B cell (primary cell): ENCODE measurements at regions not wholly inside any gene's neighbourhood (a gene's known extent, or its start where the extent isn't known, plus 50 kb on each side); places are given as distances from the start of the nearest gene placed in this dataset.

ENCODE experiments used
- ATAC-seq: fragments of 200-7000 bp; cut with Tn5 transposase; one replicate; pipeline ENCODE4 v1.10.0; 2021; ENCODE audit warnings: low read depth, mild to moderate bottlenecking, moderate number of reproducible peaks, moderate library complexity
- CTCF ChIA-PET: fragments of 350-600 bp; sonication (Branson Sonifier 250); formaldehyde crosslinking; loops from one replicate; lab custom pipeline; 2021; ENCODE audit warnings: antibody characterized with exemption, inconsistent platforms; lab: Charles Lee
- POLR2A ChIA-PET: fragments of 350-600 bp; sonication (Branson Sonifier 250); formaldehyde crosslinking; loops from one replicate; lab custom pipeline; 2021; ENCODE audit warnings: antibody characterized with exemption; lab: Charles Lee
- DNase-seq: peaks from one replicate; pipeline ENCODE4 v3.0.0; 2013
- H2AFZ ChIP-seq: 2 replicates; pipeline ENCODE4 v1.6.1; 2012; ENCODE audit warnings: mild to moderate bottlenecking, low read depth, low read length; ENCODE audit not compliant: insufficient read depth, poor library complexity, severe bottlenecking
- H3K27ac ChIP-seq, 2 donors: 1 replicate in 1 of 2; 2 replicates in 1 of 2; pipeline ENCODE4 v1.5.1; 2012 to 2013; ENCODE audit warnings: low read length in 2 of 2, mild to moderate bottlenecking in 2 of 2, moderate library complexity in 1 of 2
- H3K27me3 ChIP-seq, 4 experiments: fragments of 200-600 bp in 1 of 4; sonication (generic) in 1 of 4; replicated peaks in 1 of 4; 1 replicate in 2 of 4; 2 replicates in 2 of 4; pipeline versions ENCODE4 v1.6.1 to v1.7.0; 2013 to 2016; ENCODE audit warnings: low read length in 3 of 4, mild to moderate bottlenecking in 2 of 4, mixed read lengths in 1 of 4, moderate library complexity in 1 of 4; ENCODE audit not compliant: insufficient read depth in 4 of 4, control insufficient read depth in 3 of 4; ENCODE audit errors: control extremely low read depth in 1 of 4
- H3K36me3 ChIP-seq, 2 experiments: replicated peaks in 1 of 2; 1 replicate in 1 of 2; 2 replicates in 1 of 2; pipeline versions ENCODE4 v1.6.1 to v1.7.1; 2013; ENCODE audit warnings: low read length in 1 of 2; ENCODE audit not compliant: insufficient read depth in 2 of 2, control insufficient read depth in 1 of 2; ENCODE audit errors: control extremely low read depth in 1 of 2, extremely low read depth in 1 of 2
- H3K4me1 ChIP-seq, 2 donors: fragments of 200-600 bp in 1 of 2; sonication (generic) in 1 of 2; 1 replicate in 1 of 2; 2 replicates in 1 of 2; pipeline versions ENCODE4 v1.5.1 to v1.6.1; 2013 to 2017; ENCODE audit warnings: low read length in 2 of 2; ENCODE audit not compliant: control insufficient read depth in 2 of 2, insufficient read depth in 2 of 2
- H3K4me2 ChIP-seq: replicated peaks from 2 replicates; pipeline ENCODE3; 2012; ENCODE audit warnings: mild to moderate bottlenecking, low read depth, low read length; ENCODE audit not compliant: poor library complexity, severe bottlenecking
- H3K4me3 ChIP-seq, 5 experiments: fragments of 200-600 bp in 1 of 5; sonication (generic) in 1 of 5; 1 replicate in 3 of 5; 2 replicates in 2 of 5; pipeline versions ENCODE4 v1.5.1 to v1.7.0; 2011 to 2016; ENCODE audit warnings: low read length in 4 of 5, mild to moderate bottlenecking in 4 of 5, low read depth in 2 of 5, control low read depth in 1 of 5, moderate library complexity in 1 of 5; ENCODE audit not compliant: insufficient read depth in 1 of 5; ENCODE audit errors: control extremely low read depth in 1 of 5, extremely low read depth in 1 of 5
- H3K79me2 ChIP-seq: fragments of 200-600 bp; sonication (generic); one replicate; pipeline ENCODE4 v1.6.0; 2016; ENCODE audit warnings: low read length; ENCODE audit not compliant: control insufficient read depth, insufficient read depth
- H3K9ac ChIP-seq: fragments of 200-600 bp; sonication (generic); 2 replicates; pipeline ENCODE4 v1.6.1; 2017; ENCODE audit warnings: mild to moderate bottlenecking, low read length, moderate library complexity
- H3K9me3 ChIP-seq, 3 donors: one replicate each; pipeline versions ENCODE4 v1.6.1 to v1.7.1; 2013; ENCODE audit warnings: low read length in 2 of 3; ENCODE audit not compliant: control insufficient read depth in 2 of 3, insufficient read depth in 1 of 3; ENCODE audit errors: control extremely low read depth in 1 of 3
- H4K20me1 ChIP-seq: 2 replicates; pipeline ENCODE4 v1.6.0; 2012; ENCODE audit warnings: mild to moderate bottlenecking, low read length; ENCODE audit not compliant: insufficient read depth, control insufficient read depth, poor library complexity, severe bottlenecking
- H3K27ac Mint-ChIP-seq: one replicate; pipeline ENCODE4 v1.8.0; 2021; ENCODE audit warnings: mixed read lengths
- H3K27me3 Mint-ChIP-seq: one replicate; pipeline ENCODE4 v1.8.0; 2021; ENCODE audit warnings: mixed read lengths
- H3K4me1 Mint-ChIP-seq: one replicate; pipeline ENCODE4 v1.8.0; 2021; ENCODE audit warnings: mixed read lengths
- H3K4me3 Mint-ChIP-seq: one replicate; pipeline ENCODE4 v1.8.0; 2021; ENCODE audit warnings: mixed read lengths
- H3K9me3 Mint-ChIP-seq: one replicate; pipeline ENCODE4 v1.8.0; 2022; ENCODE audit warnings: mixed read lengths; ENCODE audit not compliant: insufficient read depth
- CTCF ChIP-seq: fragments of 200-600 bp; IDR thresholded peaks from one replicate; pipeline ENCODE4 v1.8.0; 2022; ENCODE audit warnings: antibody characterized with exemption, mild to moderate bottlenecking
- EZH2 ChIP-seq: IDR thresholded peaks from 2 replicates; pipeline ENCODE4 v1.6.1; 2012; ENCODE audit warnings: borderline replicate concordance, low read depth, mild to moderate bottlenecking, moderate library complexity, low read length; ENCODE audit not compliant: insufficient read depth, poor library complexity, severe bottlenecking
- WGBS: methylation state at CpG from one replicate; pipeline ENCODE4 v1.1.5; 2013; ENCODE audit warnings: missing lambda C conversion rate; ENCODE audit not compliant: insufficient coverage; 5-methylcytosine and 5-hydroxymethylcytosine counted together
- intact Hi-C: fragments of 100-400 bp; cut with micrococcal nuclease; formaldehyde crosslinking; loops from one replicate; pipeline ENCODE4 v1.10.0; 2022

- TF ChIP-seq CTCF (no peak), EZH2 (no peak)
- peaks cover 3% of the 10 kb centered on the region for H3K4me1 Mint-ChIP-seq
Measured at GRCh38 chr4:177227636-177228035, 82.0 kb upstream of the NEIL3 start.

GRCh38 chr4:177228599-177228998, 81.1 kb upstream of the NEIL3 start:
- H3K4me3 Mint-ChIP-seq: no peak overlapping the region
- Histone ChIP-seq H3K4me2 (no peak overlapping the region), H3K27ac (no peak overlapping the region), H3K9me3 (peaks cover 0 to 2% (median 0%) of the 10 kb centered on the region in 3 donors), H3K4me3 (no peak overlapping the region), H3K36me3 (no peaks in the 10 kb centered on the region), H3K4me1 (no peaks in the 10 kb centered on the region), H3K79me2 (no peaks in the 10 kb centered on the region), H2AFZ (peak overlapping the region; percentile 32), H3K27me3 (no peaks in the 10 kb centered on the region), H4K20me1 (no peaks in the 10 kb centered on the region), H3K9ac (no peak overlapping the region)
- no peak for TF ChIP-seq EZH2
- no peak for TF ChIP-seq CTCF
- CTCF ChIA-PET: no interaction called here
- ATAC-seq (no peak), DNase-seq (no peak)
- 94% methylated on average over 2 of the region's 4 CpGs for WGBS
- POLR2A ChIA-PET: no interaction called here
- H3K27me3 Mint-ChIP-seq: no peaks in the 10 kb centered on the region
- H3K4me1 Mint-ChIP-seq: peaks cover 3% of the 10 kb centered on the region
- H3K9me3 Mint-ChIP-seq: no peaks in the 10 kb centered on the region
- intact Hi-C loops: no loop called here
- H3K27ac Mint-ChIP-seq: no peak overlapping the region

More at GRCh38 chr4:177227636-177228035, 82.0 kb upstream of the NEIL3 start:
- no peak overlapping the region for H3K4me3 Mint-ChIP-seq
- H3K27ac Mint-ChIP-seq: no peak overlapping the region
- DNase-seq: no peak
- no peaks in the 10 kb centered on the region for H3K9me3 Mint-ChIP-seq
- Histone ChIP-seq H3K9ac (no peak overlapping the region), H3K4me1 (no peaks in the 10 kb centered on the region), H3K4me2 (no peak overlapping the region), H2AFZ (no peak overlapping the region), H3K36me3 (no peaks in the 10 kb centered on the region), H3K9me3 (peaks cover 0 to 2% (median 0%) of the 10 kb centered on the region in 3 donors), H3K27me3 (no peaks in the 10 kb centered on the region), H3K27ac (no peak overlapping the region), H4K20me1 (no peaks in the 10 kb centered on the region), H3K4me3 (no peak overlapping the region), H3K79me2 (no peaks in the 10 kb centered on the region)
- ChIA-PET POLR2A (no interaction called here), CTCF (no interaction called here)
- no peak for ATAC-seq
- 94% methylated on average over 11 of the region's 21 CpGs for WGBS
- intact Hi-C loops: no loop called here
- no peaks in the 10 kb centered on the region for H3K27me3 Mint-ChIP-seq
